SU-DHL-6 (cell line): ENCODE measurements at regions not wholly inside any gene's neighbourhood (a gene's known extent, or its start where the extent isn't known, plus 50 kb on each side); places are given as distances from the start of the nearest gene placed in this dataset.

Experiments
- CTCF ChIP-seq: fragments of 200-600 bp; sonication (generic); IDR thresholded peaks from one replicate; pipeline ENCODE4 v1.5.1; 2017; ENCODE audit warnings: antibody characterized with exemption, mild to moderate bottlenecking, low read length, moderate library complexity; ENCODE audit not compliant: insufficient read depth, poor library complexity, severe bottlenecking
- EZH2phosphoT487 ChIP-seq: fragments of 200-600 bp; sonication (generic), shearing (Covaris generic); conservative IDR thresholded peaks from 2 replicates; pipeline ENCODE4 v1.6.1; 2018; ENCODE audit warnings: mild to moderate bottlenecking, antibody characterized with exemption, low read length, moderate library complexity, mixed read lengths

GRCh38 chr2:189309331-189309730, 129.8 kb upstream of the COL5A2 start:
- TF ChIP-seq CTCF (no peak), EZH2phosphoT487 (no peak)
